ENCODE measurements at regions not wholly inside any gene's neighbourhood (a gene's known extent, or its start where the extent isn't known, plus 50 kb on each side); places are given as distances from the start of the nearest gene placed in this dataset.

DNA sequence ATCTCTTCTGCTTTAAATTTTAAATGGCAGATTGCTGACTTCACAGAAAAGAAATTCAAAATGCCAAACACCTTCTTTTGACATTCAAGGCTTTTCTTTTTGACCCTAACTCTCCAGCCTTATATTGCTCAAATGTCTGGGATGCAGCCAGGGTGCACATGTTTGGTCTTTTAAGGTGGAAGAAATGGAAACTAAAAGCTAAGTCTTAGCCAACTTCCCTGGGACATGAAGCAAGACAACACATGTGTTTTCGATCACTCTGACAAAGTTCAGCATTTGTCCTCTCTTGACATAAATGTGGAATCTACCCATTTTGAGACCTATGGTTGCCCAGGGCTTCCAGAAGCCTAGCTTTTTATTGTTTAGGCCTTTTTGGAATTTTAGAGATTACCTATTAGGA lies 161.6 kb downstream of the RDH14 start:
- Histone ChIP-seq H3K4me3 (ENCODE audit: insufficient read depth, low read length, poor library complexity, severe bottlenecking) (no peak overlapping the region), H3K27me3 (ENCODE audit: low read length) (no peaks in the 10 kb centered on the region), H3K36me3 (ENCODE audit: low read length) (no peaks in the 10 kb centered on the region), H3K9me2 (replicated peaks; ENCODE audit: insufficient read depth, low read length) (no peaks in the 10 kb centered on the region; the same call in 1 of the 2 replicates), H4K20me1 (ENCODE audit: low read depth, low read length) (no peaks in the 10 kb centered on the region), H3K79me2 (ENCODE audit: insufficient read depth, low read length) (no peaks in the 10 kb centered on the region), H3K27ac (ENCODE audit: low read depth, low read length) (no peak overlapping the region), H3K9me3 (ENCODE audit: insufficient read depth, low read length) (no peaks in the 10 kb centered on the region), H3F3A (ENCODE audit: insufficient read depth) (no peaks in the 10 kb centered on the region), H3K9ac (ENCODE audit: low read length) (no peak overlapping the region), H2AFZ (ENCODE audit: low read depth, low read length, severe bottlenecking) (no peak overlapping the region), H3K4me2 (ENCODE audit: low read depth, low read length, poor library complexity, severe bottlenecking) (no peak overlapping the region)
- TF ChIP-seq EZH2phosphoT487 (conservative IDR thresholded peaks at IDR 0.05; ENCODE audit: low read length): no peak
- TF ChIP-seq, protein P1, sequence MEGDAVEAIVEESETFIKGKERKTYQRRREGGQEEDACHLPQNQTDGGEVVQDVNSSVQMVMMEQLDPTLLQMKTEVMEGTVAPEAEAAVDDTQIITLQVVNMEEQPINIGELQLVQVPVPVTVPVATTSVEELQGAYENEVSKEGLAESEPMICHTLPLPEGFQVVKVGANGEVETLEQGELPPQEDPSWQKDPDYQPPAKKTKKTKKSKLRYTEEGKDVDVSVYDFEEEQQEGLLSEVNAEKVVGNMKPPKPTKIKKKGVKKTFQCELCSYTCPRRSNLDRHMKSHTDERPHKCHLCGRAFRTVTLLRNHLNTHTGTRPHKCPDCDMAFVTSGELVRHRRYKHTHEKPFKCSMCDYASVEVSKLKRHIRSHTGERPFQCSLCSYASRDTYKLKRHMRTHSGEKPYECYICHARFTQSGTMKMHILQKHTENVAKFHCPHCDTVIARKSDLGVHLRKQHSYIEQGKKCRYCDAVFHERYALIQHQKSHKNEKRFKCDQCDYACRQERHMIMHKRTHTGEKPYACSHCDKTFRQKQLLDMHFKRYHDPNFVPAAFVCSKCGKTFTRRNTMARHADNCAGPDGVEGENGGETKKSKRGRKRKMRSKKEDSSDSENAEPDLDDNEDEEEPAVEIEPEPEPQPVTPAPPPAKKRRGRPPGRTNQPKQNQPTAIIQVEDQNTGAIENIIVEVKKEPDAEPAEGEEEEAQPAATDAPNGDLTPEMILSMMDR (IDR thresholded peaks at IDR 0.05; ENCODE audit: insufficient read depth, low read length, poor library complexity, severe bottlenecking): no peak

DNA sequence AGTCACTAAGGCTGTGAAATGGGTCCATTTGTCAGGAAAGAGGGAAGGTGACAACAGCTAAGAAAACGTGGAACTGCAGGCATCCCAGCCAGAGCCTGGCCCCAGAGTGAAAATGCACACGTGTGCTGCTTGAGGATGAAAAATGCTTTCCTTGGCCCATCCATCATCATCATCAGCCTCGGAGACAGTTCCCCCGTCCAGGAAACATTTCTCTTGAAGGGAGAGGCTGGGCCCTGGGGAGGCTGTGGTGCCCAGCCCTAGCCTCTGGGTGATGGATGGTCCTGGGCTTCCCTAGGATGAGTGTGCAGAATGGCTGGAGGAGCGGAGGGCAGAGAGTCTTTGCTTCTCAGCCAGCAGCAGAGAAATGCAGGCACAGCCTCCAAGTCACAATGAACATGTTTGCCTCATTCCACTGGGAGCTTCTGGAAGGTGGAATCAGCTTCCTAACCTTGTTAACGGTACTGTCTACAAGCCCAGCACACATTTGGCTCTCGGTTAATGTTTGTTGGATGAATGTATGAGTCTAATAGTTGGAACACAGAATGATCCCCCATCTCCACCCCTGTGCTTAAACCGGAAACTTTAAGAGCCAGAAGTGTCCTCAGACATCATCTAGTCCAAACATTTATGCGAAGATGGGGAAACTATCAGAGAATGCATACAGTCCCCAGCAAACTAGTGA lies 164.0 kb downstream of the RDH14 start:
- Histone ChIP-seq H3K27me3 (ENCODE audit: low read length) (no peaks in the 10 kb centered on the region), H3K4me3 (ENCODE audit: insufficient read depth, low read length, poor library complexity, severe bottlenecking) (no peak overlapping the region), H3K36me3 (ENCODE audit: low read length) (no peaks in the 10 kb centered on the region), H3K27ac (ENCODE audit: low read depth, low read length) (no peak overlapping the region), H3K4me2 (ENCODE audit: low read depth, low read length, poor library complexity, severe bottlenecking) (no peak overlapping the region), H3F3A (ENCODE audit: insufficient read depth) (no peaks in the 10 kb centered on the region), H3K9me3 (ENCODE audit: insufficient read depth, low read length) (no peaks in the 10 kb centered on the region), H4K20me1 (ENCODE audit: low read depth, low read length) (no peaks in the 10 kb centered on the region), H3K9ac (ENCODE audit: low read length) (no peak overlapping the region), H3K79me2 (ENCODE audit: insufficient read depth, low read length) (no peaks in the 10 kb centered on the region), H3K9me2 (replicated peaks; ENCODE audit: insufficient read depth, low read length) (no peaks in the 10 kb centered on the region; the same call in 1 of the 2 replicates), H2AFZ (ENCODE audit: low read depth, low read length, severe bottlenecking) (no peak overlapping the region)
- TF ChIP-seq, protein P1 (IDR thresholded peaks at IDR 0.05; ENCODE audit: insufficient read depth, low read length, poor library complexity, severe bottlenecking): no peak

DNA sequence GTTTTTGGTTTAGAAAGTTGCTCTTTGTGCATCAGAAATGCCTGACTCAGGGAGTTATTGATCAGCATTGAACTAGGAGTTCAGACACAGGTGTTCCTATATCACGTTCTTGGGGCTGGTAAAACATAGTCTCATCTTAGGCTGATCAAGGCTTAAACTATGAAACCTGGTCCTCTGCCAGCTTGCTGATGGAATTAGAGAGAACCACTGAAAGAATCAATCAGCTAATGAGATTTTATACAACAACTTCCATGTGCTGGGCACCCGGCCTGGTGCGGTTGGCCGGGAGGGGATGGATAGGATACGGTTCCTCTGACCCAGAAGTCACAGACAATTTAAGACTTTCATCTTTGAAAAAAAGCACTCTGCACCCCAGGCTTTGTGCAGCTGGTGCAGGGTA lies 164.9 kb downstream of the RDH14 start:
- H3K4me3 ChIP-seq (ENCODE audit: insufficient read depth, low read length, poor library complexity, severe bottlenecking): no peak overlapping the region
- no peak overlapping the region for H3K9ac ChIP-seq (ENCODE audit: low read length)
- H2AFZ ChIP-seq (ENCODE audit: low read depth, low read length, severe bottlenecking): no peak overlapping the region
- TF ChIP-seq, protein P1 (IDR thresholded peaks at IDR 0.05; ENCODE audit: insufficient read depth, low read length, poor library complexity, severe bottlenecking): no peak
- no peak for TF ChIP-seq EZH2phosphoT487 (conservative IDR thresholded peaks at IDR 0.05; ENCODE audit: low read length)
- no peak overlapping the region for H3K4me2 ChIP-seq (ENCODE audit: low read depth, low read length, poor library complexity, severe bottlenecking)
- H4K20me1 ChIP-seq (ENCODE audit: low read depth, low read length): no peaks in the 10 kb centered on the region
- no peaks in the 10 kb centered on the region; the same call in 1 of the 2 replicates for H3K9me2 ChIP-seq (replicated peaks; ENCODE audit: insufficient read depth, low read length)
- H3K36me3 ChIP-seq (ENCODE audit: low read length): no peaks in the 10 kb centered on the region
- H3F3A ChIP-seq (ENCODE audit: insufficient read depth): no peaks in the 10 kb centered on the region
- H3K9me3 ChIP-seq (ENCODE audit: insufficient read depth, low read length): no peaks in the 10 kb centered on the region
- H3K27ac ChIP-seq (ENCODE audit: low read depth, low read length): no peak overlapping the region
- H3K27me3 ChIP-seq (ENCODE audit: low read length): no peaks in the 10 kb centered on the region
- no peaks in the 10 kb centered on the region for H3K79me2 ChIP-seq (ENCODE audit: insufficient read depth, low read length)
